IMR-90 (cell line): ENCODE measurements at regions not wholly inside any gene's neighbourhood (a gene's known extent, or its start where the extent isn't known, plus 50 kb on each side); places are given as distances from the start of the nearest gene placed in this dataset.

Experiments
- CTCF ChIP-seq: conservative IDR thresholded peaks from 2 replicates; pipeline ENCODE4 v1.5.1; 2012; ENCODE audit warnings: mild to moderate bottlenecking, low read depth, low read length, improper control_type of control experiment
- MXI1 ChIP-seq: IDR thresholded peaks from 2 replicates; pipeline ENCODE4 v1.6.1; 2012; ENCODE audit warnings: low read depth, mild to moderate bottlenecking, low read length, moderate library complexity, borderline replicate concordance
- NFE2L2 ChIP-seq: fragments of 150-350 bp; IDR thresholded peaks from 2 replicates; pipeline ENCODE4 v1.6.1; 2016; ENCODE audit warnings: low read depth, mild to moderate bottlenecking, low read length
- POLR2A ChIP-seq: IDR thresholded peaks from 2 replicates; pipeline ENCODE4 v1.6.1; 2012; ENCODE audit warnings: mild to moderate bottlenecking, low read depth, low read length
- RAD21 ChIP-seq: IDR thresholded peaks from 2 replicates; pipeline ENCODE4 v1.6.1; 2012; ENCODE audit warnings: low read length, improper control_type of control experiment
- RCOR1 ChIP-seq: IDR thresholded peaks from 2 replicates; pipeline ENCODE4 v1.6.1; 2012; ENCODE audit warnings: mild to moderate bottlenecking, low read length, improper control_type of control experiment; ENCODE audit not compliant: insufficient replicate concordance
- RFX5 ChIP-seq: IDR thresholded peaks from 2 replicates; pipeline ENCODE4 v1.8.0; 2012; ENCODE audit warnings: low read depth, mild to moderate bottlenecking, low read length, moderate library complexity
- USF2 ChIP-seq: fragments of 150-350 bp; IDR thresholded peaks from 2 replicates; pipeline ENCODE4 v1.6.1; 2017; ENCODE audit warnings: mild to moderate bottlenecking, antibody characterized with exemption, low read length, low read depth

GRCh38 chr6:5854899-5855298, 151.8 kb downstream of the NRN1 start:
- no peak for TF ChIP-seq POLR2A
- no peak for TF ChIP-seq CTCF
- no peak for TF ChIP-seq RFX5
- no peak for TF ChIP-seq RAD21
- no peak for TF ChIP-seq MXI1
- TF ChIP-seq USF2 = no peak
- TF ChIP-seq NFE2L2 = no peak
- TF ChIP-seq RCOR1 = no peak
